Lower lobe of right lung (tissue), 2 donors: ENCODE measurements at regions not wholly inside any gene's neighbourhood (a gene's known extent, or its start where the extent isn't known, plus 50 kb on each side); places are given as distances from the start of the nearest gene placed in this dataset.

Source experiments
- ATAC-seq, 2 donors: fragments of 200-7000 bp; cut with Tn5 transposase; one replicate each; pipeline ENCODE4 v1.9.1; 2020 to 2022; ENCODE audit warnings: mild to moderate bottlenecking in 2 of 2, moderate library complexity in 2 of 2
- DNase-seq: peaks from one replicate; pipeline ENCODE4 v3.0.0-alpha.2; 2020
- H3K27ac ChIP-seq: fragments of 200-600 bp; one replicate; pipeline ENCODE4 v1.8.0; 2022
- H3K27me3 ChIP-seq: fragments of 200-600 bp; one replicate; pipeline ENCODE4 v1.8.0; 2022; ENCODE audit warnings: low read depth
- H3K36me3 ChIP-seq: fragments of 200-600 bp; one replicate; pipeline ENCODE4 v1.8.0; 2022; ENCODE audit warnings: mild to moderate bottlenecking
- H3K4me1 ChIP-seq: fragments of 200-600 bp; one replicate; pipeline ENCODE4 v1.8.0; 2022
- H3K4me3 ChIP-seq: fragments of 200-600 bp; one replicate; pipeline ENCODE4 v1.8.0; 2022; ENCODE audit warnings: mild to moderate bottlenecking
- H3K9me3 ChIP-seq: fragments of 200-600 bp; one replicate; pipeline ENCODE4 v1.8.0; 2022
- CTCF ChIP-seq: fragments of 200-600 bp; IDR thresholded peaks from one replicate; pipeline ENCODE4 v1.8.0; 2022; ENCODE audit warnings: antibody characterized with exemption, mild to moderate bottlenecking
- intact Hi-C: fragments of 100-400 bp; cut with DNase I; formaldehyde crosslinking; loops from one replicate; pipeline ENCODE4 v1.11.0; 2022
- donor health status: DM: no; HTN: yes; CAD: no; lungs with severe emphysema.

- Histone ChIP-seq H3K36me3 (no peaks in the 10 kb centered on the region), H3K4me3 (no peak overlapping the region), H3K27me3 (no peaks in the 10 kb centered on the region), H3K4me1 (no peaks in the 10 kb centered on the region), H3K9me3 (no peaks in the 10 kb centered on the region), H3K27ac (no peak overlapping the region)
- DNase-seq (no peak), ATAC-seq (no peak)
- TF ChIP-seq CTCF, result no peak
- intact Hi-C loops, result no loop called here
These were observed 192.4 kb downstream of the PTN start for GRCh38 chr7:137151041-137151689.

DNA sequence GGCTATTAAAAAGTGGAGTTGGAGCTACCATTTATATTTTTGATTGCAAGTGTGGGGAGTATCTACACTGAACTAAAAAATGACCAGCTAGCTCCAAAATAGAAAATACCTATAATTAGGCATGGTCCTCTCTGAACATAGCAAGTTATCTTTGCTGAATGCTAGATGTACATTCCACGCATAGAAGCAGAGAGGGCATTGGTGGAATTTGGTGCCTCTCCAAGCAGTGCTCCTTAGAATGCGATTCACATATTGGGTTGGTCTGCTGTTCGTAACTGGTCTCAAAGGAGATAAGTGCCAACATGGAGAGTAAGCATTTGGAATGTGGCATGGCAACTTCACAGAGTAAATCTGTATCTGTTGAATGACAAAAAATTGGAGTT, 196.2 kb downstream of the PTN start:
- no peak for DNase-seq
- Histone ChIP-seq H3K27ac (no peak overlapping the region), H3K36me3 (no peaks in the 10 kb centered on the region), H3K27me3 (no peaks in the 10 kb centered on the region), H3K4me1 (no peaks in the 10 kb centered on the region), H3K4me3 (no peak overlapping the region), H3K9me3 (no peaks in the 10 kb centered on the region)
- intact Hi-C loops, result no loop called here
- ATAC-seq, result no peak
- no peak for TF ChIP-seq CTCF

GRCh38 chr7:137146552-137147337, 196.8 kb downstream of the PTN start:
- intact Hi-C loops, result no loop called here
- H3K4me3 ChIP-seq, result no peak overlapping the region
- no peak for TF ChIP-seq CTCF
- no peaks in the 10 kb centered on the region for H3K36me3 ChIP-seq
- no peak overlapping the region for H3K27ac ChIP-seq
- no peaks in the 10 kb centered on the region for H3K9me3 ChIP-seq
- DNase-seq (no peak), ATAC-seq (no peak)
- no peaks in the 10 kb centered on the region for H3K4me1 ChIP-seq
- H3K27me3 ChIP-seq, result no peaks in the 10 kb centered on the region

DNA sequence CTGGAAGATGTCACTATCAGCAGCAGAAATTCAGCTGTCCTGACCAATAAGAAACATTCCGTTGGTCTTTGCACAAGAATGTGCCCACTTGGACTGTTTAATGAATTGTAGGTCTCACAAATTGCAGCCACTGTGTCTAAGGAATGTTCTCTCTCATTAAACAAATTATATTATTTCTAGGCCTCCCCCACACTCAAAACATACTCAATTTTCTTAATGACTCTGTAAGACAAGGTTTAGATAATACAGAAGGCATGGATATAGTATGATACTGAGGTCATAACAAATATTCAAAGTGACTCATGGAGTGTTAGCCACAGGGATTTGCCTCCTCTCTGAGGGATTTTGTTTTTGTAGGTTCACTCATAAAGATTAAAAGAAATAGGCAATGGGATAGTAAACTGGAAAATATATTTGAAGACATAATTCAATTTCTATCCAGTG, 197.5 kb downstream of the PTN start:
- Histone ChIP-seq H3K4me3 (no peak overlapping the region), H3K9me3 (no peaks in the 10 kb centered on the region), H3K27me3 (no peaks in the 10 kb centered on the region), H3K36me3 (no peaks in the 10 kb centered on the region), H3K4me1 (no peaks in the 10 kb centered on the region), H3K27ac (no peak overlapping the region)
- ATAC-seq (no peak), DNase-seq (no peak)
- intact Hi-C loops, result no loop called here
- no peak for TF ChIP-seq CTCF

DNA sequence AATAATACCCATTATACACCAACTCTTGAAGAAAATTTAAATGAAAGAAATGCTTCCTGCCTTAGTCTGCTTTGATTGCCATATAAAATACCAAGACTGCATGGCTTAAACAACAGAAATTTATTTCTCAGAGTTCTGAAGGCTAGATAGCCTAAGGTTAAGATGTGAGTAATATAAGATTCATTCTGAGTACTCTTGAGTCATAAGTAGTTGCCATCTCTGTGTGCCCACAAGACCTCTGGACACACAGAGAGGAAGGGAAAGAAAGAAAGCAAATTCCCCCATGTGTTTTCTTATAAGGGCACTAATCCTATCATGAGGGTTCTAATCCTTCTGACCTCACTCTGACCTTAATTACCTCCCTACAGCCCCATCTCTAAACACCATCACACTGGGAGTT, 201.2 kb downstream of the PTN start:
- ATAC-seq (no peak), DNase-seq (no peak)
- no peak overlapping the region for H3K4me3 ChIP-seq
- no peaks in the 10 kb centered on the region for H3K36me3 ChIP-seq
- no peaks in the 10 kb centered on the region for H3K9me3 ChIP-seq
- TF ChIP-seq CTCF, result no peak
- H3K27me3 ChIP-seq, result no peaks in the 10 kb centered on the region
- intact Hi-C loops, result no loop called here
- no peak overlapping the region for H3K27ac ChIP-seq
- H3K4me1 ChIP-seq, result no peaks in the 10 kb centered on the region
